OCI-LY7 (cell line): ENCODE measurements at regions not wholly inside any gene's neighbourhood (a gene's known extent, or its start where the extent isn't known, plus 50 kb on each side); places are given as distances from the start of the nearest gene placed in this dataset.

ENCODE experiments used
- BruUV-seq: library from RNA; stranded (reverse); fragments of 400-500 nt; replicated peaks from 2 replicates; lab custom pipeline; 2021; lab: Mats Ljungman, UMichigan
- CTCF ChIA-PET: fragments of 300-600 bp; sonication (Branson Sonifier 250); formaldehyde crosslinking; loops from one replicate; lab custom pipeline; 2022; ENCODE audit warnings: antibody characterized with exemption; ENCODE audit not compliant: unreplicated experiment; lab: Charles Lee
- POLR2A ChIA-PET: fragments of 300-600 bp; sonication (Branson Sonifier 250); formaldehyde crosslinking; loops from one replicate; lab custom pipeline; 2022; ENCODE audit warnings: antibody characterized with exemption; lab: Charles Lee
- DNase-seq: peaks from one replicate; pipeline ENCODE4 v3.0.0-alpha.2; 2015; ENCODE audit warnings: low spot score
- H2AFZ ChIP-seq: fragments of 200-600 bp; sonication (generic), shearing (Covaris generic); 2 replicates; pipeline ENCODE4 v1.6.1; 2014; ENCODE audit warnings: mild to moderate bottlenecking, antibody characterized with exemption, low read length, moderate library complexity
- H3K27ac ChIP-seq: fragments of 200-600 bp; sonication (generic); 2 replicates; pipeline ENCODE4 v1.5.1; 2014; ENCODE audit warnings: mixed run types, low read depth, mild to moderate bottlenecking, moderate library complexity, low read length, inconsistent platforms; ENCODE audit not compliant: poor library complexity, severe bottlenecking
- H3K36me3 ChIP-seq: fragments of 200-600 bp; sonication (generic); 2 replicates; pipeline ENCODE4 v1.6.1; 2014; ENCODE audit warnings: mild to moderate bottlenecking, antibody characterized with exemption, low read length, moderate library complexity, mixed read lengths; ENCODE audit not compliant: insufficient read depth
- H3K4me1 ChIP-seq: fragments of 200-600 bp; sonication (generic); 2 replicates; pipeline ENCODE4 v1.5.1; 2014; ENCODE audit warnings: mild to moderate bottlenecking, low read length; ENCODE audit not compliant: insufficient read depth, poor library complexity, severe bottlenecking
- H3K4me2 ChIP-seq: fragments of 200-600 bp; sonication (generic); 2 replicates; pipeline ENCODE4 v1.6.1; 2014; ENCODE audit warnings: mild to moderate bottlenecking, low read length
- H3K4me3 ChIP-seq: fragments of 200-600 bp; sonication (generic); 2 replicates; pipeline ENCODE4 v1.5.1; 2014; ENCODE audit warnings: mild to moderate bottlenecking, low read depth, low read length; ENCODE audit not compliant: poor library complexity, severe bottlenecking
- H3K79me2 ChIP-seq: fragments of 200-600 bp; sonication (generic); 2 replicates; pipeline ENCODE4 v1.6.1; 2016; ENCODE audit warnings: low read depth, mild to moderate bottlenecking, low read length, moderate library complexity, mixed read lengths; ENCODE audit not compliant: insufficient read depth
- H3K9me2 ChIP-seq: fragments of 200-600 bp; sonication (generic); 2 replicates; pipeline ENCODE4 v1.6.1; 2016; ENCODE audit warnings: mild to moderate bottlenecking, low read length, mixed read lengths; ENCODE audit not compliant: insufficient read depth
- H3K9me3 ChIP-seq: fragments of 200-600 bp; sonication (generic); 2 replicates; pipeline ENCODE4 v1.6.1; 2014; ENCODE audit warnings: mild to moderate bottlenecking, mixed run types, low read length, mixed read lengths
- H4K20me1 ChIP-seq: fragments of 200-600 bp; sonication (generic); 2 replicates; pipeline ENCODE4 v1.6.1; 2014; ENCODE audit warnings: mild to moderate bottlenecking, antibody characterized with exemption, low read length, moderate library complexity, mixed read lengths; ENCODE audit not compliant: insufficient read depth
- CTCF ChIP-seq: fragments of 200-600 bp; sonication (generic); conservative IDR thresholded peaks from 2 replicates; pipeline ENCODE4 v1.5.1; 2014; ENCODE audit warnings: mild to moderate bottlenecking, antibody characterized with exemption, low read length, moderate library complexity, mixed read lengths
- EZH2phosphoT487 ChIP-seq: fragments of 200-600 bp; sonication (generic); IDR thresholded peaks from 2 replicates; pipeline ENCODE4 v1.6.1; 2018; ENCODE audit warnings: low read depth, borderline replicate concordance, mild to moderate bottlenecking, mixed run types, antibody characterized with exemption, low read length, moderate library complexity, mixed read lengths
- intact Hi-C: fragments of 100-400 bp; cut with micrococcal nuclease; formaldehyde crosslinking; loops from one replicate; pipeline ENCODE4 v1.10.0; 2022; ENCODE audit not compliant: unreplicated experiment

- H3K36me3 ChIP-seq: no peaks in the 10 kb centered on the region
- H3K79me2 ChIP-seq: no peaks in the 10 kb centered on the region
- CTCF ChIA-PET: no interaction called here
- TF ChIP-seq EZH2phosphoT487: no peak
- no peak for TF ChIP-seq CTCF
- H3K27ac ChIP-seq: no peak overlapping the region
- intact Hi-C loops: no loop called here
- H3K4me2 ChIP-seq: no peak overlapping the region
- no peaks in the 10 kb centered on the region for H3K4me1 ChIP-seq
- H3K4me3 ChIP-seq: no peak overlapping the region
- no TSS peak for BruUV-seq
- no peaks in the 10 kb centered on the region for H4K20me1 ChIP-seq
- POLR2A ChIA-PET: no interaction called here
- no peaks in the 10 kb centered on the region for H3K9me3 ChIP-seq
- DNase-seq: no peak
- H2AFZ ChIP-seq: no peak overlapping the region
- H3K9me2 ChIP-seq: no peaks in the 10 kb centered on the region
Measured at GRCh38 chr20:7146552-7147219, 379.2 kb downstream of the BMP2 start.

- no TSS peak for BruUV-seq
Measured at GRCh38 chr20:7147220-7147601, 379.7 kb downstream of the BMP2 start.

More at GRCh38 chr20:7147220-7147601, 379.7 kb downstream of the BMP2 start:
- Histone ChIP-seq H3K27ac (no peak overlapping the region), H3K4me3 (no peak overlapping the region), H3K9me3 (no peaks in the 10 kb centered on the region), H3K79me2 (no peaks in the 10 kb centered on the region), H3K36me3 (no peaks in the 10 kb centered on the region), H2AFZ (no peak overlapping the region), H3K4me1 (no peaks in the 10 kb centered on the region), H3K9me2 (no peaks in the 10 kb centered on the region), H4K20me1 (no peaks in the 10 kb centered on the region), H3K4me2 (no peak overlapping the region)
- intact Hi-C loops: no loop called here
- POLR2A ChIA-PET: interaction anchor here (1.1 kb wide), 1 partner anchor 9 kb away, joined by 3 read pairs; no protein-coding TSS in a partner anchor
- no peak for TF ChIP-seq CTCF
- TF ChIP-seq EZH2phosphoT487: no peak
- no peak for DNase-seq
- CTCF ChIA-PET: no interaction called here
